GM19238 (cell line): ENCODE measurements at regions not wholly inside any gene's neighbourhood (a gene's known extent, or its start where the extent isn't known, plus 50 kb on each side); places are given as distances from the start of the nearest gene placed in this dataset.

ENCODE experiments used
- DNase-seq: peaks from one replicate; pipeline ENCODE4 v3.0.0; 2011; ENCODE audit warnings: low spot score; ENCODE audit not compliant: insufficient read length

DNA sequence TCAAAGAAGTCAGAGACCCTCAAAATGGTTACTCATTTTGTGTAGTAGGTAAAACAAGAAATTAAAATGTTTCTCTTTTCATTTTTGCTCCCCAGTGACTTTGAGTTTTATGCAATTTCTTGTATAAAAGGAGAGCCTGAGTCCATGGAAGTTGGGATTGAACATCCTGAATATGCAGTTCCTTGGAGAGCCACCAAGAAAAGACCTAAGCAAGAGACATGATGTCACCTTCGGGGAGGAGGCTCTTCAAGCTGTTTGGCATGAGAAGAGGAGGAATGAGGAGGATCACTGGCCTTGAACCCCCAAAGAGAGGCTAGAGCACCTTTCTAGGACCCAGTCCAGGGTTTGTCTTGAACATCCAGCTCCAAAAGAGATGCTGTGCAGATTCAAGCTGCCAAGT is 62.3 kb upstream of the CALM2 start:
- DNase-seq, result no peak

- DNase-seq, result no peak
Measured at GRCh38 chr2:47237375-47238334, 61.3 kb upstream of the CALM2 start.

DNA sequence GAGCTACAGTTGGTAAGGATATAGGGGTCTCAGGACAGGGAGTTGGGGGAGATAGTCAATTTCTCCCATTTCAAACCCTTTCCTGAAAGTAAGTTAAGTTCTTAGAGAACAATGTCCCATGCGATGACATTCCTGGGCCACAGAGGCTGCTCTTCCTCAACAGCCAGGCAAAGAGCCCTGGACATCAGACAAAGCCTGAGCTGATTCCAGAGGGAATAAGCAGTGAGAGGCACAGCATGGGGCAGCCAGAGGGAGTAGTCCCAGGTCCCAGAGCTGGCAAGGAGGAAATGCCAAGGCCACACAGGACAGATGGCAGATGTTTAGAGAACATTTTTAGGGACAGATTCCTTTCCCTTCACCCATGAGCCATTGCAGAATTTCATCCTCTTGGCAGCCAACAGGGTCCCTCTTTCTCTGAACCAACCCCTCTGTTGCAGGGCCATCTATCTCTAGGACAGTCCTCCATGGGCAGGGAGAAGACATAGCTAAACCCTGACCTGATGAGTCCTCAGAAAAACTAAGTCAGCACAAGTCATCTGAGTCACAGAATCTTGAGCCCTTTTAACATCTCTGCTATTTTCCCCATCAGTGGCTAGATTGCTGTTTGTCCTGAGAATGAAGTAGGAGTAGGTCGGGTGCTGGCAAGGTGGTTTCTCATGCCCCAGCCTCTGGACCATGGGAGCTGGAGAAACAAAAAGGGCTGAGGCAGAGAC is 60.3 kb upstream of the CALM2 start:
- DNase-seq, result no peak

- no peak for DNase-seq
Measured at GRCh38 chr2:47235132-47235531, 58.8 kb upstream of the CALM2 start.

- DNase-seq, result no peak
Measured at GRCh38 chr2:47234456-47234855, 58.1 kb upstream of the CALM2 start.

GRCh38 chr2:47232738-47233415 is 56.6 kb upstream of the CALM2 start:
- DNase-seq, result no peak

GRCh38 chr2:47230418-47230817 is 54.1 kb upstream of the CALM2 start:
- no peak for DNase-seq

GRCh38 chr2:47227532-47228279 is 51.4 kb upstream of the CALM2 start:
- DNase-seq, result no peak

DNA sequence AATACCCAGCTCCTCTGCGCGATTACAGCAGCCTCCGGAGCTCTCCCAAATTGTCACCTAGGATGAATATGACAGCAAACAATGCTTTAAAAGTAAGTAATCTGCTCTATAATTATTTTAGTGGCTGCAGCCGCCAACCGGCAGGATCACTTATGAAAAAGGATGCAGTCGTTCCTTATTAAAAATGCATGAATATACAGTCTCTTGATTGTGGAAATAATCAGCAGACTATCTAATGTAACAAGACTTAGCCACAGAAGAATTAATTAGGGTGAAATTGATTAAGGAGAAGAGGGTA is 50.6 kb upstream of the CALM2 start:
- no peak for DNase-seq

DNA sequence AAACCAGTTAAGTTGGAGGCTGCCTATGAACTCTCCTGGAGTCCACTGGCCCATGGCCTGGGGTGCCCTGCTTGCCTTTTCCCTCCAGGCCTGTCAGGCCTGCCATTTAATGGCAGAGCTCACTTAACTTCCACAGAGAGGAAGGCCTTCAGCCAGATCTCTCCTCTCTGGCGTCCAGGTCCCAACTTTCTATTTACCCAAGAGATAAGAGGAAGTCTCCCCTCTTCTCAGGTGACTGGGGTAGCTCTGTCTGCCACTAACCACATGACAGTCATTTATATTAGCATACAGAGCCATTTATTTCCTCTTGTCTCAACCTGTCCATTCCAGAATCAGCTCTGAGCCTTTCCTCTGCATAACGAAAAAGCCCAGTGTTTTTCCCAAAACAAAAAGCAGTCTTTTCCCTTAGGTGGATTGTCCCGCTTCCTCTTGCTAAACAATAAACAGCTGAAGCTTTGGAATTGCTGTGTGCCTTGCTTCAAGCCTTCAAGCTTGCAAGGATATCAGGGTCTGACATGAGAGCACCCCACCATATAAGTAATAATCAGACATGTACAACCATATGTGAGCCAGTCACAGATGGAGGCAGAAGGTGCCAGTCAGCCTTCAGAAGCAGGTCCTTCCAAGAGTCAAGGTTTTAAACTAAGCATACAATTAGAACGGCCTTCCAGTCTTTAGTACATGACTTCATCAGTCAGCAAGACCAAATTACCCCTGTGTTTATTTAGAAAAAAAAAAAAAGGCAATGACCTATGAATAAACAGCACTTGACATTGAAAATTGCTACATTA is 50.0 kb upstream of the CALM2 start:
- DNase-seq, result no peak
